Vagina (tissue), 2 donors: ENCODE measurements at regions not wholly inside any gene's neighbourhood (a gene's known extent, or its start where the extent isn't known, plus 50 kb on each side); places are given as distances from the start of the nearest gene placed in this dataset.

ENCODE experiments used
- POLR2A ChIP-seq, 2 donors: fragments of 450-650 bp; IDR thresholded peaks; one replicate each; pipeline ENCODE4 v1.6.1; 2017; ENCODE audit warnings: antibody characterized with exemption in 2 of 2, mild to moderate bottlenecking in 2 of 2, moderate library complexity in 2 of 2
- POLR2AphosphoS5 ChIP-seq, 2 donors: sonication (generic); formaldehyde crosslinking; IDR thresholded peaks; one replicate each; pipeline ENCODE4 v1.9.0; 2017; ENCODE audit warnings: antibody characterized with exemption in 2 of 2, mild to moderate bottlenecking in 2 of 2, low read depth in 1 of 2; ENCODE audit not compliant: insufficient read depth in 1 of 2
- TF ChIP-seq, protein P1 (sequence below), 3 experiments: fragments of 450-650 bp in 2 of 3; fragments of 200-600 bp in 1 of 3; sonication (generic) in 1 of 3; IDR thresholded peaks; one replicate each; pipeline ENCODE4 v1.5.1; 2017 to 2019; ENCODE audit warnings: antibody characterized with exemption in 3 of 3, mild to moderate bottlenecking in 2 of 3, moderate library complexity in 2 of 3

DNA sequence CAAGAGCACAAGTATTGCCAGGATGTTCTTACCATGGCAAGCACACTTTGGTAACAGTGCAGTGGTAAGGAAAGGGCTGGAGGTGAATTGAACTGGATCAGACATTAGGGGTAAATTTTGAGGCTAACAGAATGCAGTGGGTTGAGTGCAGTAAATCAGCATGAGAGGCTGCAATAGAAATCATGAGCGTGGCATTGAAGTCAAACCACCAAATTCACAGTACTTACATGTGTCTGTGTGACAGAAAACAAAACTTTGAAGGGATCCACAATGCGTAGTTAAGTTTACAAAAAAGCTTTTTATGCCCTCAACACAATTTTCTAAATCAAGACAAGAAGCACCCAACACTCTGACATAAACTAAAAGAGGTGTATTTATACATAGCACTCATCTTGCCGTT lies 428.0 kb upstream of the ARHGEF26 start:
- TF ChIP-seq, protein P1, sequence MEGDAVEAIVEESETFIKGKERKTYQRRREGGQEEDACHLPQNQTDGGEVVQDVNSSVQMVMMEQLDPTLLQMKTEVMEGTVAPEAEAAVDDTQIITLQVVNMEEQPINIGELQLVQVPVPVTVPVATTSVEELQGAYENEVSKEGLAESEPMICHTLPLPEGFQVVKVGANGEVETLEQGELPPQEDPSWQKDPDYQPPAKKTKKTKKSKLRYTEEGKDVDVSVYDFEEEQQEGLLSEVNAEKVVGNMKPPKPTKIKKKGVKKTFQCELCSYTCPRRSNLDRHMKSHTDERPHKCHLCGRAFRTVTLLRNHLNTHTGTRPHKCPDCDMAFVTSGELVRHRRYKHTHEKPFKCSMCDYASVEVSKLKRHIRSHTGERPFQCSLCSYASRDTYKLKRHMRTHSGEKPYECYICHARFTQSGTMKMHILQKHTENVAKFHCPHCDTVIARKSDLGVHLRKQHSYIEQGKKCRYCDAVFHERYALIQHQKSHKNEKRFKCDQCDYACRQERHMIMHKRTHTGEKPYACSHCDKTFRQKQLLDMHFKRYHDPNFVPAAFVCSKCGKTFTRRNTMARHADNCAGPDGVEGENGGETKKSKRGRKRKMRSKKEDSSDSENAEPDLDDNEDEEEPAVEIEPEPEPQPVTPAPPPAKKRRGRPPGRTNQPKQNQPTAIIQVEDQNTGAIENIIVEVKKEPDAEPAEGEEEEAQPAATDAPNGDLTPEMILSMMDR (IDR thresholded peaks at IDR 0.05) = no peak
- TF ChIP-seq POLR2A (IDR thresholded peaks at IDR 0.05) (no peak), POLR2AphosphoS5 (IDR thresholded peaks at IDR 0.05; ENCODE audit: insufficient read depth in 1 of 2, low read depth in 1 of 2) (no peak)
